ENCODE measurements at regions not wholly inside any gene's neighbourhood (a gene's known extent, or its start where the extent isn't known, plus 50 kb on each side); places are given as distances from the start of the nearest gene placed in this dataset.

GRCh38 chr21:20611008-20611407 is 387.2 kb upstream of the NCAM2 start:
- DNase-seq = no peak

GRCh38 chr21:20613654-20614053 is 384.6 kb upstream of the NCAM2 start:
- DNase-seq = no peak

GRCh38 chr21:20617130-20617529 is 381.1 kb upstream of the NCAM2 start:
- DNase-seq = no peak

- DNase-seq = no peak
These were observed 379.3 kb upstream of the NCAM2 start for GRCh38 chr21:20618878-20619277.

GRCh38 chr21:20627594-20627993 is 370.6 kb upstream of the NCAM2 start:
- DNase-seq = no peak

GRCh38 chr21:20631633-20632032 is 366.6 kb upstream of the NCAM2 start:
- no peak for DNase-seq

- no peak for DNase-seq
These were observed 359.2 kb upstream of the NCAM2 start for GRCh38 chr21:20639026-20639425.

GRCh38 chr21:20641241-20641640 is 357.0 kb upstream of the NCAM2 start:
- no peak for DNase-seq

GRCh38 chr21:20642681-20643080 is 355.5 kb upstream of the NCAM2 start:
- no peak for DNase-seq

GRCh38 chr21:20644552-20644951 is 353.7 kb upstream of the NCAM2 start:
- DNase-seq = no peak

GRCh38 chr21:20645344-20645743 is 352.9 kb upstream of the NCAM2 start:
- DNase-seq = no peak

GRCh38 chr21:20646431-20647165 is 351.6 kb upstream of the NCAM2 start:
- DNase-seq = no peak

- DNase-seq = no peak
These were observed 350.6 kb upstream of the NCAM2 start for GRCh38 chr21:20647607-20648006.

GRCh38 chr21:20649231-20649630 is 349.0 kb upstream of the NCAM2 start:
- DNase-seq = no peak

GRCh38 chr21:20652846-20653245 is 345.4 kb upstream of the NCAM2 start:
- DNase-seq = no peak

- no peak for DNase-seq
These were observed 337.0 kb upstream of the NCAM2 start for GRCh38 chr21:20661246-20661645.

GRCh38 chr21:20661745-20662422 is 336.3 kb upstream of the NCAM2 start:
- no peak for DNase-seq

- DNase-seq = no peak
These were observed 335.7 kb upstream of the NCAM2 start for GRCh38 chr21:20662514-20662913.

GRCh38 chr21:20667931-20668330 is 330.3 kb upstream of the NCAM2 start:
- DNase-seq = no peak

- DNase-seq = no peak
These were observed 312.7 kb upstream of the NCAM2 start for GRCh38 chr21:20685475-20685874.

GRCh38 chr21:20698585-20698984 is 299.6 kb upstream of the NCAM2 start:
- DNase-seq = no peak

- no peak for DNase-seq
These were observed 297.0 kb upstream of the NCAM2 start for GRCh38 chr21:20701235-20701634.

- DNase-seq = no peak
These were observed 295.0 kb upstream of the NCAM2 start for GRCh38 chr21:20703112-20703767.

- no peak for DNase-seq
These were observed 277.6 kb upstream of the NCAM2 start for GRCh38 chr21:20720623-20721022.
